Aorta (tissue), 5 donors: ENCODE measurements at regions not wholly inside any gene's neighbourhood (a gene's known extent, or its start where the extent isn't known, plus 50 kb on each side); places are given as distances from the start of the nearest gene placed in this dataset.
"Not testable (repeated sequence)": the region's sequence is repeated elsewhere in the genome, so short reads cannot be mapped to it uniquely, and the experiment has no call there.

Experiments
- ATAC-seq: fragments of 200-7000 bp; cut with Tn5 transposase; one replicate; pipeline ENCODE4 v1.9.1; 2022; ENCODE audit warnings: moderate library complexity; ENCODE audit not compliant: low FRiP score
- DNase-seq, 2 donors: peaks; one replicate each; pipeline ENCODE4 v3.0.0-alpha.2; 2020
- H3K27ac ChIP-seq, 2 donors: one replicate each; pipeline ENCODE4 v1.5.1; 2013; ENCODE audit warnings: low read length in 2 of 2, mild to moderate bottlenecking in 2 of 2, moderate library complexity in 2 of 2, control low read depth in 1 of 2, inconsistent platforms in 1 of 2, low read depth in 1 of 2
- H3K27me3 ChIP-seq, 2 donors: one replicate each; pipeline ENCODE4 v1.6.1; 2013; ENCODE audit warnings: control low read depth in 1 of 2, low read length in 1 of 2, mild to moderate bottlenecking in 1 of 2, moderate library complexity in 1 of 2; ENCODE audit not compliant: insufficient read depth in 2 of 2, control insufficient read depth in 1 of 2
- H3K36me3 ChIP-seq, 2 donors: one replicate each; pipeline ENCODE4 v1.6.1; 2013; ENCODE audit warnings: control low read depth in 1 of 2, low read length in 1 of 2, mild to moderate bottlenecking in 1 of 2; ENCODE audit not compliant: insufficient read depth in 2 of 2, control insufficient read depth in 1 of 2
- H3K4me1 ChIP-seq, 2 donors: one replicate each; pipeline ENCODE4 v1.6.1; 2013; ENCODE audit warnings: low read length in 2 of 2, control low read depth in 1 of 2, mild to moderate bottlenecking in 1 of 2, moderate library complexity in 1 of 2; ENCODE audit not compliant: insufficient read depth in 2 of 2, control insufficient read depth in 1 of 2
- H3K4me3 ChIP-seq, 2 donors: one replicate each; pipeline ENCODE4 v1.5.1; 2013; ENCODE audit warnings: low read length in 2 of 2, control low read depth in 1 of 2, mild to moderate bottlenecking in 1 of 2
- H3K9me3 ChIP-seq: one replicate; pipeline ENCODE4 v1.6.1; 2013; ENCODE audit warnings: mild to moderate bottlenecking, low read length; ENCODE audit not compliant: control insufficient read depth
- WGBS, 2 donors: extraction: QIAGEN DNeasy Blood & Tissue Kit; methylation state at CpG; one replicate each; pipeline ENCODE4 v1.1.7; 2013; 5-methylcytosine and 5-hydroxymethylcytosine counted together
- intact Hi-C, 2 donors: fragments of 100-400 bp; cut with DNase I; formaldehyde crosslinking; loops; one replicate each; pipeline versions ENCODE4 v1.14.2 to v1.15.0; 2022
- donor health status: healthy with polysubstance abuse.
- donor health status: Bipolar disorder and iron deficiency.
- donor health status: DM: no; HTN: no; CAD: no.
- donor health status: DM: no; HTN: no; CAD: no.
- donor health status: DM: yes; HTN: yes; CAD: no.

- WGBS, 2 donors: 87 to 92% methylated on average over 1 of the region's 1 CpG
Observed at GRCh38 chr7:17581301-17581700, 282.8 kb downstream of the AHR start.

DNA sequence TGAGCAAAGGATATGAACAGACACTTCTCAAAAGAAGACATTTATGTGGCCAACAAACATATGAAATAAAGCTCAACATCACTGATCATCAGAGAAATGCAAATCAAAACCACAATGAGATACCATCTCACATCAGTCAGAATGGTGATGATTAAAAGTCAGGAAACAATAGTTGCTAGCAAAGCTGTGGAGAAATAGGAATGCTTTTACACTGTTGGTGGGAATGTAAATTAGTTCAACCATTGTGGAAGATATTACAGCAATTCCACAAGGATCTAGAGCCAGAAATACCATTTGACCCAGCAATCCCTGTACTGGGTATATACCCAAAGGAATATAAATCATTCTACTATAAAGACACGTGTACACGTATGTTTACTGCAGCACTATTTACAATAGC lies 284.2 kb downstream of the AHR start:
- ATAC-seq, H3K27ac ChIP-seq, DNase-seq, intact Hi-C loops, H3K4me3 ChIP-seq, H3K4me1 ChIP-seq, H3K9me3 ChIP-seq, H3K27me3 ChIP-seq, H3K36me3 ChIP-seq: not testable (repeated sequence)
- 71 to 82% methylated on average over 2 of the region's 2 CpGs for WGBS, 2 donors

More at GRCh38 chr7:17581301-17581700, 282.8 kb downstream of the AHR start:
- Histone ChIP-seq H3K9me3 (no peaks in the 10 kb centered on the region), H3K4me1 (no peaks in the 10 kb centered on the region), H3K4me3 (no peak overlapping the region), H3K27ac (no peak overlapping the region), H3K36me3 (no peaks in the 10 kb centered on the region), H3K27me3 (no peaks in the 10 kb centered on the region)
- ATAC-seq (no peak), DNase-seq (no peak)
- intact Hi-C loops: no loop called here

GRCh38 chr7:17583786-17584185 lies 285.3 kb downstream of the AHR start:
- DNase-seq (no peak), ATAC-seq (no peak)
- Histone ChIP-seq H3K4me1 (no peaks in the 10 kb centered on the region), H3K27me3 (no peaks in the 10 kb centered on the region), H3K36me3 (no peaks in the 10 kb centered on the region), H3K27ac (no peak overlapping the region), H3K4me3 (no peak overlapping the region), H3K9me3 (no peaks in the 10 kb centered on the region)
- intact Hi-C loops: no loop called here
- WGBS, 2 donors: 94 to 97% methylated on average over 1 of the region's 1 CpG

- 66 to 70% methylated on average over 1 of the region's 1 CpG for WGBS, 2 donors
- intact Hi-C loops: no loop called here
- DNase-seq: no peak
- no peak overlapping the region for H3K27ac ChIP-seq
- no peaks in the 10 kb centered on the region for H3K9me3 ChIP-seq
- no peaks in the 10 kb centered on the region for H3K27me3 ChIP-seq
- no peaks in the 10 kb centered on the region for H3K36me3 ChIP-seq
- no peak for ATAC-seq
- H3K4me3 ChIP-seq: no peak overlapping the region
- no peaks in the 10 kb centered on the region for H3K4me1 ChIP-seq
Observed at GRCh38 chr7:17584822-17585221, 286.4 kb downstream of the AHR start.

DNA sequence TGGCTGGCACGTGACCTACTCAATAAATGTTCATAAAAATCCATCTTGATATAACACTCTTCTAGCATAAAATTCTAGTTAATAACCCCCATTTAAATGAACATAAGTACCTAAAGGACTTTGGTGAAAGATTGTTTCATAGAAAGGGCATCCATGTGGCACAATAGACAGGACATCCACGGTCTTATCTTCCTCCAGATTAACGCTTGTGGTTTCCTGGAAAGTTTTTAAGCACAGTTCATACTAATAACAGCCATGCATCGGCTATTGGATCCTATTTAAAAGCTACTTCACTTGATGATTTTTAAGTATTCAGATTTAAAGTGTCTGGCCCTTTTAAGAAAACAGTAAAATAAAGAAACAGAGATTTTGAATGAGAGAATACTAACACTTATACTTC lies 288.3 kb downstream of the AHR start:
- 77 to 78% methylated on average over 4 of the region's 4 CpGs for WGBS, 2 donors
- Histone ChIP-seq H3K4me1 (no peaks in the 10 kb centered on the region), H3K36me3 (no peaks in the 10 kb centered on the region), H3K4me3 (no peak overlapping the region), H3K27ac (no peak overlapping the region), H3K9me3 (no peaks in the 10 kb centered on the region), H3K27me3 (no peaks in the 10 kb centered on the region)
- intact Hi-C loops: no loop called here
- DNase-seq: no peak
- ATAC-seq: no peak

GRCh38 chr7:17588730-17589129 lies 290.3 kb downstream of the AHR start:
- no peaks in the 10 kb centered on the region for H3K9me3 ChIP-seq
- no peak overlapping the region for H3K4me3 ChIP-seq
- no peaks in the 10 kb centered on the region for H3K36me3 ChIP-seq
- no peaks in the 10 kb centered on the region for H3K4me1 ChIP-seq
- H3K27ac ChIP-seq: no peak overlapping the region
- ATAC-seq (no peak), DNase-seq (no peak)
- intact Hi-C loops: no loop called here
- 95 to 98% methylated on average over 1 of the region's 1 CpG for WGBS, 2 donors
- no peaks in the 10 kb centered on the region for H3K27me3 ChIP-seq

- ATAC-seq (no peak), DNase-seq (no peak)
- intact Hi-C loops: no loop called here
- no peaks in the 10 kb centered on the region for H3K27me3 ChIP-seq
- H3K27ac ChIP-seq: no peak overlapping the region
- 58 to 63% methylated on average over 6 of the region's 6 CpGs for WGBS, 2 donors
- H3K9me3 ChIP-seq: no peaks in the 10 kb centered on the region
- no peaks in the 10 kb centered on the region for H3K36me3 ChIP-seq
- H3K4me3 ChIP-seq: no peak overlapping the region
- H3K4me1 ChIP-seq: no peaks in the 10 kb centered on the region
Observed at GRCh38 chr7:17589671-17590070, 291.2 kb downstream of the AHR start.

GRCh38 chr7:17590221-17590620 lies 291.8 kb downstream of the AHR start:
- ATAC-seq: no peak
- no peaks in the 10 kb centered on the region for H3K36me3 ChIP-seq
- no peak for DNase-seq
- intact Hi-C loops: no loop called here
- H3K9me3 ChIP-seq: no peaks in the 10 kb centered on the region
- H3K27me3 ChIP-seq: no peaks in the 10 kb centered on the region
- WGBS, 2 donors: 70 to 80% methylated on average over 2 of the region's 2 CpGs
- no peak overlapping the region for H3K4me3 ChIP-seq
- no peaks in the 10 kb centered on the region for H3K4me1 ChIP-seq
- no peak overlapping the region for H3K27ac ChIP-seq

GRCh38 chr7:17593819-17594419 lies 295.5 kb downstream of the AHR start:
- peak; percentile 35 for ATAC-seq
- 88 to 90% methylated on average over 1 of the region's 1 CpG for WGBS, 2 donors
- no peak for DNase-seq
- no peak overlapping the region for H3K27ac ChIP-seq
- H3K4me3 ChIP-seq: no peak overlapping the region
- no peaks in the 10 kb centered on the region for H3K4me1 ChIP-seq
- intact Hi-C loops: no loop called here
- no peaks in the 10 kb centered on the region for H3K9me3 ChIP-seq
- no peaks in the 10 kb centered on the region for H3K27me3 ChIP-seq
- no peaks in the 10 kb centered on the region for H3K36me3 ChIP-seq
